Stimulated activated CD4-positive, alpha-beta T cell treated with anti-CD3 and anti-CD28 coated beads, Interleukin-15, amount 100 ng/mL, for 24 hours (primary cell): ENCODE measurements at regions not wholly inside any gene's neighbourhood (a gene's known extent, or its start where the extent isn't known, plus 50 kb on each side); places are given as distances from the start of the nearest gene placed in this dataset.
"Not testable (repeated sequence)": the region's sequence is repeated elsewhere in the genome, so short reads cannot be mapped to it uniquely, and the experiment has no call there.

Source experiments
- DNase-seq: peaks from one replicate; pipeline ENCODE4 v3.0.0-alpha.2; 2020

- DNase-seq, result no peak
Measured at GRCh38 chr1:195915826-195916225, 692.4 kb downstream of the KCNT2 start.

GRCh38 chr1:195909061-195909460 is 699.2 kb downstream of the KCNT2 start:
- no peak for DNase-seq

- DNase-seq, result no peak
Measured at GRCh38 chr1:195908121-195908520, 700.1 kb downstream of the KCNT2 start.

- DNase-seq, result no peak
Measured at GRCh38 chr1:195903203-195903602, 705.0 kb downstream of the KCNT2 start.

GRCh38 chr1:195902779-195903178 is 705.5 kb downstream of the KCNT2 start:
- no peak for DNase-seq

GRCh38 chr1:195899762-195900352 is 708.4 kb downstream of the KCNT2 start:
- no peak for DNase-seq

GRCh38 chr1:195898924-195899323 is 709.3 kb downstream of the KCNT2 start:
- DNase-seq, result no peak

GRCh38 chr1:195898373-195898772 is 709.9 kb downstream of the KCNT2 start:
- no peak for DNase-seq

- DNase-seq, result no peak
Measured at GRCh38 chr1:195897076-195897475, 711.2 kb downstream of the KCNT2 start.

- DNase-seq, result no peak
Measured at GRCh38 chr1:195894411-195894810, 713.8 kb downstream of the KCNT2 start.

GRCh38 chr1:195886000-195886399 is 722.2 kb downstream of the KCNT2 start:
- no peak for DNase-seq

- DNase-seq, result no peak
Measured at GRCh38 chr1:195878478-195878877, 729.8 kb downstream of the KCNT2 start.

- no peak for DNase-seq
Measured at GRCh38 chr1:195876792-195877191, 731.4 kb downstream of the KCNT2 start.

- DNase-seq, result no peak
Measured at GRCh38 chr1:195872376-195872775, 735.9 kb downstream of the KCNT2 start.

- no peak for DNase-seq
Measured at GRCh38 chr1:195867638-195868037, 740.6 kb downstream of the KCNT2 start.

- no peak for DNase-seq
Measured at GRCh38 chr1:195866781-195867222, 741.4 kb downstream of the KCNT2 start.

- DNase-seq, result no peak
Measured at GRCh38 chr1:195866091-195866780, 742.0 kb downstream of the KCNT2 start.

- DNase-seq, result no peak
Measured at GRCh38 chr1:195851804-195852203, 756.4 kb downstream of the KCNT2 start.

- no peak for DNase-seq
Measured at GRCh38 chr1:195851016-195851601, 757.1 kb downstream of the KCNT2 start.

- no peak for DNase-seq
Measured at GRCh38 chr1:195849180-195849579, 759.1 kb downstream of the KCNT2 start.

GRCh38 chr1:195847957-195848875 is 760.0 kb downstream of the KCNT2 start:
- not testable (repeated sequence) for DNase-seq

- DNase-seq, result no peak
Measured at GRCh38 chr1:195831789-195832188, 776.5 kb downstream of the KCNT2 start.

GRCh38 chr1:195828325-195828724 is 779.9 kb downstream of the KCNT2 start:
- no peak for DNase-seq
